HUES48 (cell line): ENCODE measurements at regions not wholly inside any gene's neighbourhood (a gene's known extent, or its start where the extent isn't known, plus 50 kb on each side); places are given as distances from the start of the nearest gene placed in this dataset.

ENCODE experiments used
- H3K27ac ChIP-seq: one replicate; pipeline ENCODE4 v1.7.0; 2013; ENCODE audit warnings: low read depth, low read length, inconsistent platforms
- H3K27me3 ChIP-seq: 2 replicates; pipeline ENCODE4 v1.6.1; 2013; ENCODE audit warnings: mild to moderate bottlenecking, low read length; ENCODE audit not compliant: control insufficient read depth, insufficient read depth
- H3K36me3 ChIP-seq: 2 replicates; pipeline ENCODE4 v1.6.1; 2013; ENCODE audit warnings: low read length; ENCODE audit not compliant: control insufficient read depth, insufficient read depth
- H3K4me1 ChIP-seq: 2 replicates; pipeline ENCODE4 v1.6.1; 2013; ENCODE audit warnings: mild to moderate bottlenecking, low read length; ENCODE audit not compliant: control insufficient read depth, insufficient read depth
- H3K4me3 ChIP-seq: 2 replicates; pipeline ENCODE4 v1.5.1; 2013; ENCODE audit warnings: mild to moderate bottlenecking, low read depth, low read length
- H3K9ac ChIP-seq: 2 replicates; pipeline ENCODE4 v1.6.1; 2013; ENCODE audit warnings: mild to moderate bottlenecking, low read depth, low read length, moderate library complexity
- H3K9me3 ChIP-seq: 2 replicates; pipeline ENCODE4 v1.6.1; 2013; ENCODE audit warnings: low read length; ENCODE audit not compliant: control insufficient read depth, insufficient read depth

- Histone ChIP-seq H3K9ac (no peak overlapping the region), H3K27ac (no peak overlapping the region), H3K4me1 (no peaks in the 10 kb centered on the region), H3K9me3 (peaks cover 4% of the 10 kb centered on the region; the same call in 1 of the 2 replicates), H3K27me3 (no peaks in the 10 kb centered on the region), H3K36me3 (no peaks in the 10 kb centered on the region), H3K4me3 (no peak overlapping the region)
Observed at GRCh38 chr5:3320317-3320875, 275.2 kb upstream of the IRX1 start.

DNA sequence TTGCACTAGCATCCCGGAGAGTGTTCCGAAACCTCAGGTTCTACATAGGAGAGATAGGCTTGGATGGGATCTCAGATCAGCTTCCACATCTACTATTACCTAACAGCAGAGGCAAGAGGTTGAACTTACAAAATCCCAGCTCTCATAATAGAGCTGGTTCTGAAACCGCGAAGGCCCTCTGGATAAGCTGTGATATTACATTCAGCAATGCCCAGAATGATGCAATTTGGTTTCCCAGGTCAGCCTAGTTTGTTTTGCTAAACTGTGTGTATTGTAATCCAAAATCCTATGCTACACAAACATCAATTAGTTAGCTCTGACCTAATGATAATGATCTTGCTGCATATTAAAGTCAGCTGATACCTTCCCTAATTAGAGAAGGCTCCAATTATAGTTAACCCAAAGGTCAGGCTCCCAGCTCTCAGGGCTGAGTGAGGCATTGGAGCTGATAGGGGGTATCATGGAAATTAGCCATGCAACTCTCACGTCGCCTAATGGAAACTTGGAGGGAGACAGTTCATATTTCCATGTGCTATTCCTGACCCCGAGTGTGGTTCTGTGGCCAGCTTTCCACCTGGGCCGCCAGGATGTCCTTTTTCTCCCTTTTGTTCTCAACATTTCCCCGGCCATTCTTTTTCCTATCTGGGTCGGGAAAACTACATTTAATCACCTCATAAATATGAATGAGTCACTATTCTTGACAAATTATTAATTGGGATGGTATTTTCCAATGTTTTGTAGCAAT is 278.4 kb upstream of the IRX1 start:
- H3K9ac ChIP-seq: no peak overlapping the region
- no peaks in the 10 kb centered on the region for H3K4me1 ChIP-seq
- H3K36me3 ChIP-seq: no peaks in the 10 kb centered on the region
- H3K9me3 ChIP-seq: peaks cover 4% of the 10 kb centered on the region; the same call in 1 of the 2 replicates
- no peaks in the 10 kb centered on the region for H3K27me3 ChIP-seq
- no peak overlapping the region for H3K27ac ChIP-seq
- no peak overlapping the region for H3K4me3 ChIP-seq

DNA sequence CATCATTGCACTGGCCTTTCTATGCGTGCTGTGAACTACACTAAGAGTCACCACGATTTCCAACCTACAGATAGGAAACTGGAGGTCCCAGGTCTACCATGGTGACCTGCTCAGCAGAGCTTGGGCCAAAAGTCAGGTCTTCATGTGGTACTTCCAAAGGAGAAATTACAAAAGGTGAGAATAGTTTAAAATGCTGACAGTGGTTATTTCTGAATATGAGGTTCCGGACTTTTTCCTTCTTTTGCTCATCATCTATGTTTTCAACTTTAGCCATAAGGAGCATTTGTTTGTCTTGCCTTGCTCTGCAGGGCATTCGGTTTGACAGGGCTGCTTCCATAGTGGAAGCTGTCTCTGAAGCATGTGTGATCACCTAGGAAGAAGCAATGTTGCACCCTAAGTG is 282.1 kb upstream of the IRX1 start:
- Histone ChIP-seq H3K9me3 (peaks cover 6% of the 10 kb centered on the region; the same call in 1 of the 2 replicates), H3K4me1 (no peaks in the 10 kb centered on the region)

DNA sequence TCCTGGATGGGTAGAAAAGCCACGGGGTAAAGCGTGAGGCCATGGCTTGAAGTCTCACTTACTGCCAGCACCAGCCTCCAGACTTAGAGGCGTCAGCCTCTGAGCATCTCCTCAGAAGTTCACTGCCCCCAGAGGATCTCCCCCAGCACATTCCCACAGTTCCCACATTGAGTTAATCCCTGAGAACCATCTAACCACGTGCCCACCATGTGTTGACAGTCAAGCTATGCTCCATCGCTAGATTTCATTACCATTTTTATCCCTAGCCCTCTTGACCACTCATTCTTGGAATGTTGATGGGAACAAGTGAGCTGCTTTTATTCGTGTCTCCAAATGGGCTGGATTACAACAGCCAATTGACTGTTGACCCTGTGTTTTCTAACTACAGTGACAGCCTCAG is 283.3 kb upstream of the IRX1 start:
- Histone ChIP-seq H3K27ac (no peak overlapping the region), H3K9ac (no peak overlapping the region), H3K36me3 (no peaks in the 10 kb centered on the region), H3K4me3 (no peak overlapping the region), H3K27me3 (no peaks in the 10 kb centered on the region), H3K9me3 (peaks cover 6% of the 10 kb centered on the region; the same call in 1 of the 2 replicates), H3K4me1 (no peaks in the 10 kb centered on the region)

More for the DNA sequence above, 282.1 kb upstream of the IRX1 start:
- H3K9ac ChIP-seq: no peak overlapping the region
- H3K36me3 ChIP-seq: no peaks in the 10 kb centered on the region
- H3K4me3 ChIP-seq: no peak overlapping the region
- H3K27ac ChIP-seq: no peak overlapping the region
- H3K27me3 ChIP-seq: no peaks in the 10 kb centered on the region

DNA sequence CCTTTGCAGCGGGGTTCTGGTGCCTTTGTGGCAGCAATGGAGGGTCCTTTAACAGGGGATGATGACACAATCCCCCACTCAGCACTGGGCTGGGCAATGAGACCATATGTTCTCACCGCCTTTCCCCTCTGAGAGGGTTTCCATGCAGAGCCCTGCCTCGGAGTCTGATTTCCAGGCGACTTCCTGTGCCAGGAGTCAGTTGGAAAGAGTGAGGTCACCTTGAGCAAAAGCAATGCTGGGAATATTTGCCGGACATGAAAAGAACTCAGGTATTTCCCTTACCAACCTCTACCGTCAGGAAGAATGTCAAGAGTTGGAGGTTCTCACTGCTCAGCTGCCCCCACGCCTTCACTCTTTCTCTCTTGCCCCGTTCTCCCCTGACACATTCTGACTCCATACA is 284.2 kb upstream of the IRX1 start:
- H3K9me3 ChIP-seq: peaks cover 6% of the 10 kb centered on the region; the same call in 1 of the 2 replicates
- no peaks in the 10 kb centered on the region for H3K4me1 ChIP-seq
- H3K4me3 ChIP-seq: no peak overlapping the region
- no peaks in the 10 kb centered on the region for H3K27me3 ChIP-seq
- H3K27ac ChIP-seq: no peak overlapping the region
- no peaks in the 10 kb centered on the region for H3K36me3 ChIP-seq
- H3K9ac ChIP-seq: no peak overlapping the region

DNA sequence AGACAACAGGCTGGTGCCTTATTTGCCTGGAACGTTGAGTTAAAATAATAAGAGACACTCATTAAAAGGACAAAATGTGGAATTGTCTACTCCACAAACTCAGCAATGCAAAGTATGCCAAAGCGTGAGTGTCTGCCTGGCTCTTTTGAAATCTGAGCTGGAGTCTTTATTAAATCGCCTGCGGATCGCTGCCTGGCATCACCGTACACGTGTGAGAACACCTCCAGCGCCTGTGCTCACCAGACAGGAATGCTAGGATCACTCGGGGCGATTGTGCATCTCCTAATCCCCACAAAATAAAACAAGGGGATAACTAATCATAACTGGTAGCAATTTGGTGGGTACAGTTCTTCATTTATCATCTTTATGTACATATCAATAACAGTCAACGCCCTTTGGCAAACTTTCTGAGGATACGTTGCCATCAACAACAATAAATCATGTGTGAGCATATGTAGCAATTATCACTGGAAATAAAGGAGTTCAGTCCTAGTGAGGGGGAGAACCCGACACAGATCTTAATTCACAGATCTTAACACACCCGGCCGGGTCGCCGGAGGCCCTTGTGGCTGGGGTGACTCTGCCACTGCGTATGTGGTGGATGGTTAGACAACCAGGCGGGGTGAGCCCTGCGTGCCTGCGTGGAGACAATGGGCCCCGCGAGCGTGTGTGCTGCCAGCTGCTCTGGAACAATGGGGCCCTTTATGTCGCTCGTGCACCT is 284.9 kb upstream of the IRX1 start:
- Histone ChIP-seq H3K9me3 (peaks cover 6% of the 10 kb centered on the region; the same call in 1 of the 2 replicates), H3K9ac (no peak overlapping the region), H3K36me3 (no peaks in the 10 kb centered on the region), H3K4me3 (no peak overlapping the region), H3K27ac (no peak overlapping the region), H3K4me1 (no peaks in the 10 kb centered on the region), H3K27me3 (no peaks in the 10 kb centered on the region)

GRCh38 chr5:3309538-3309937 is 286.1 kb upstream of the IRX1 start:
- Histone ChIP-seq H3K9ac (no peak overlapping the region), H3K4me3 (no peak overlapping the region), H3K27me3 (no peaks in the 10 kb centered on the region), H3K4me1 (no peaks in the 10 kb centered on the region), H3K36me3 (no peaks in the 10 kb centered on the region), H3K27ac (no peak overlapping the region), H3K9me3 (peaks cover 6% of the 10 kb centered on the region; the same call in 1 of the 2 replicates)

DNA sequence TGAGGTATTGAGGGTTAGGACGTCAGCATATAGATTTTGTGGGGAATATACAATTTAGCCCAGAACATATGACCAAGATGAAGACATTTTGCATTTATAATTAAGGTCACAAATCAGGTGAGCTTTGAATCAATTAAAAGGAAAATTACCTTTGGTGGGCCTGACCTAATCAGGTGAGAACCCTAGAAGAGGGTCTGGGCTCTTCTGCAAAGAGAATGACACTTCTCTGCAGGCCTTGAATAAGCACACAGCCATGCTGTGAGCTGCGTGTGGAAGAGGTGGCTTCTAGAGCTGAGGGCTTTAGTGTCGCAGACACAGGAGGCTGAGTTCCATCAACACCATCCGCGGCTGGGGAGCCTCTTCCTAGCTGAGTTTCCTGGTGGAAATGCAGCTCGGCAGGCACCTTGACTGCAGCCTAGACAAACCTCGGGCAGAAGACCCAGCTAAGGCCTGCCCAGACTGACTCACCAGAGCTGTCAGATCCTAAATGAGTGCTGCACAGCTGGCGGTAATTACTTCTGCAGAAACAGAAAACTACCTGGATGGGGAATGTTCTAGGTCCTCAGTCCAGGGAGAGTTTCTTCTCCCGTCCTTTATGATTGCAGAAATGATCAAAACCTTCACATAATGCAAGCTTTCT is 287.5 kb upstream of the IRX1 start:
- no peaks in the 10 kb centered on the region for H3K27me3 ChIP-seq
- no peak overlapping the region for H3K4me3 ChIP-seq
- no peak overlapping the region for H3K9ac ChIP-seq
- no peak overlapping the region for H3K27ac ChIP-seq
- H3K36me3 ChIP-seq: no peaks in the 10 kb centered on the region
- peaks cover 6% of the 10 kb centered on the region; the same call in 1 of the 2 replicates for H3K9me3 ChIP-seq
- no peaks in the 10 kb centered on the region for H3K4me1 ChIP-seq

- Histone ChIP-seq H3K4me1 (no peaks in the 10 kb centered on the region), H3K9ac (no peak overlapping the region), H3K27ac (no peak overlapping the region), H3K4me3 (no peak overlapping the region), H3K9me3 (no peaks in the 10 kb centered on the region), H3K27me3 (no peaks in the 10 kb centered on the region), H3K36me3 (no peaks in the 10 kb centered on the region)
Observed at GRCh38 chr5:3305432-3305831, 290.2 kb upstream of the IRX1 start.

DNA sequence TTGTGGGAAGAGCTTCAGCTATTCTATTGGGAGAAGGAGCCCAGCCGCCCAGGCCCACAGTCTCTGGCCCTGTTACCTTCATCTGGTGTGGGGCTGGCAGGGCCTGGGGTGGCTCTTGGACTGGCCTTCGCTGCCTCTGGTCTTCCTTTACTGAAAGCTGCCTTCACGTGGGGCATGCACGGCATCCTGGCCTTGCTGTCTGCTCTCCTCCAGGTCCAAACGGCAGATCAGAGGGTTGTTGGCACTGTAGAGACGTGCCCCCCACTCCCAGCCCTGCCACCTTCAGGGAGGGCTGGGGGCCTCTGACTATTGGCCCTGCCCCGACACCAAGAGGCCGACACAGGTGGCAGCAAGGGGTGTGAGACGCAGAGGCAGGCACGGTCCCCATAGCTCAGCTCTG is 291.3 kb upstream of the IRX1 start:
- Histone ChIP-seq H3K27me3 (no peaks in the 10 kb centered on the region), H3K4me3 (no peak overlapping the region), H3K27ac (no peak overlapping the region), H3K36me3 (no peaks in the 10 kb centered on the region), H3K9me3 (no peaks in the 10 kb centered on the region), H3K4me1 (no peaks in the 10 kb centered on the region), H3K9ac (no peak overlapping the region)
